22Rv1 (cell line): ENCODE measurements at regions not wholly inside any gene's neighbourhood (a gene's known extent, or its start where the extent isn't known, plus 50 kb on each side); places are given as distances from the start of the nearest gene placed in this dataset.

Source experiments
- CTCF ChIP-seq: fragments of 450-650 bp; IDR thresholded peaks from 2 replicates; pipeline ENCODE4 v1.5.1; 2017; ENCODE audit warnings: mild to moderate bottlenecking
- ZFX ChIP-seq: fragments of 450-650 bp; IDR thresholded peaks from 2 replicates; pipeline ENCODE4 v1.6.1; 2017; ENCODE audit warnings: antibody characterized with exemption, borderline replicate concordance

GRCh38 chr7:152502813-152503790, 67.3 kb upstream of the KMT2C start:
- TF ChIP-seq CTCF (no peak), ZFX (no peak)
